ENCODE measurements at regions not wholly inside any gene's neighbourhood (a gene's known extent, or its start where the extent isn't known, plus 50 kb on each side); places are given as distances from the start of the nearest gene placed in this dataset.

DNA sequence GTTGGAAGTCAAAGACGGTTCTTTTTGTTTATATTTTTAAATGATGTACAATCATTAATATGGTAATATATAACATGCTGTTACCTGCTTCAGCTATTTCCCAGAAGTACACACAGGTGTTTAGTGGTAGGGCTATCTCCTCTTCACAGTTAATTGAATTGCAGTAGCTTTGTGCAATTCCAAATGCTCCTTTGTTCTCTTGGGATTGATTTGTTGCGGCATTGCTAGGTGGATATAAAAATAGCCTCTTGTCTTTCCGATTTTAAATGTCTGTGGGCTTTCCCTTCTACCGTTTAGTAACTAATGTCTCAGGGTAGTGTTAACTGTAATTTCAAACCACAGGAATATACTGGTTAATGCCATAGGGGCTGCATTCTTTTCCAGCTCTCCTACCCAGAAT is 307.6 kb upstream of the SLITRK3 start:
- Histone ChIP-seq H2BK5ac (ENCODE audit: low read depth, low read length, poor library complexity, severe bottlenecking) (no peak overlapping the region), H2AK9ac (replicated peaks; ENCODE audit: low read depth, low read length, poor library complexity) (no peak overlapping the region), H3K9me1 (ENCODE audit: insufficient read depth, low read length) (no peaks in the 10 kb centered on the region), H3K4me3 (ENCODE audit: insufficient read depth, low read depth, low read length) (no peak overlapping the region), H3K4ac (ENCODE audit: low read depth, low read length) (no peak overlapping the region), H3K27ac (ENCODE audit: insufficient read depth, low read length) (no peak overlapping the region), H3K14ac (replicated peaks; ENCODE audit: low read depth, low read length) (no peak overlapping the region), H3K9me3 (ENCODE audit: control insufficient read depth, insufficient read depth, low read length) (peaks cover 2% of the 10 kb centered on the region; the same call in 1 of the 2 replicates), H3K4me1 (ENCODE audit: control insufficient read depth, insufficient read depth, low read length) (no peaks in the 10 kb centered on the region), H3K9ac (ENCODE audit: low read depth, low read length) (no peak overlapping the region), H2BK120ac (ENCODE audit: low read depth, low read length) (no peak overlapping the region), H4K8ac (ENCODE audit: low read depth in 2 of 2, low read length in 2 of 2) (no peak overlapping the region), H2BK15ac (ENCODE audit: low read depth, low read length) (no peak overlapping the region), H2AK5ac (ENCODE audit: low read depth, low read length) (no peak overlapping the region), H2AFZ (replicated peaks; ENCODE audit: low read length, poor library complexity) (no peak overlapping the region), H3K18ac (ENCODE audit: low read depth, low read length) (no peak overlapping the region), H3K4me2 (ENCODE audit: low read depth, low read length) (no peak overlapping the region), H4K91ac (ENCODE audit: insufficient read depth, low read depth, low read length) (no peak overlapping the region), H2BK20ac (ENCODE audit: low read depth, low read length) (no peak overlapping the region), H3K27me3 (ENCODE audit: control insufficient read depth, insufficient read depth, low read length) (no peaks in the 10 kb centered on the region), H3K79me1 (ENCODE audit: low read depth in 1 of 2, low read length in 2 of 2) (no peaks in the 10 kb centered on the region), H3K23ac (ENCODE audit: low read depth, low read length) (no peak overlapping the region), H4K20me1 (ENCODE audit: insufficient read depth, low read length) (no peaks in the 10 kb centered on the region), H3K56ac (ENCODE audit: extremely low read depth, insufficient read depth, low read length) (no peak overlapping the region), H4K5ac (ENCODE audit: low read depth, low read length) (no peak overlapping the region), H3K36me3 (ENCODE audit: control insufficient read depth, insufficient read depth, low read length) (no peaks in the 10 kb centered on the region)
- in situ Hi-C loops (cut with MboI; ENCODE audit: low sequenced_read_pairs) (no loop called here), intact Hi-C loops (cut with micrococcal nuclease) (no loop called here), dilution Hi-C loops (cut with HindIII; ENCODE audit: low sequenced_read_pairs, unreplicated experiment) (no loop called here)
- CTCF ChIA-PET, result no interaction called here
- BruUV-seq (replicated peaks), result no TSS peak
- DNase-seq, result no peak
- TF ChIP-seq CTCF (conservative IDR thresholded peaks at IDR 0.05; ENCODE audit: low read depth, low read length) (no peak), FOS (IDR thresholded peaks at IDR 0.05; ENCODE audit: low read depth, low read length) (no peak), MXI1 (IDR thresholded peaks at IDR 0.05; ENCODE audit: borderline replicate concordance, low read depth, low read length) (no peak), NFE2L2 (IDR thresholded peaks at IDR 0.05; ENCODE audit: low read depth, low read length) (no peak), RCOR1 (IDR thresholded peaks at IDR 0.05; ENCODE audit: insufficient replicate concordance, low read length) (no peak), MAZ (IDR thresholded peaks at IDR 0.05; ENCODE audit: borderline replicate concordance, low read depth, low read length) (no peak), BHLHE40 (IDR thresholded peaks at IDR 0.05; ENCODE audit: low read depth, low read length) (no peak), POLR2A (IDR thresholded peaks at IDR 0.05; ENCODE audit: low read depth, low read length) (no peak), RAD21 (IDR thresholded peaks at IDR 0.05; ENCODE audit: low read length) (no peak), RFX5 (IDR thresholded peaks at IDR 0.05; ENCODE audit: low read depth, low read length) (no peak), MAFK (IDR thresholded peaks at IDR 0.05; ENCODE audit: low read depth, low read length) (no peak)
- TF ChIP-seq, protein P1, sequence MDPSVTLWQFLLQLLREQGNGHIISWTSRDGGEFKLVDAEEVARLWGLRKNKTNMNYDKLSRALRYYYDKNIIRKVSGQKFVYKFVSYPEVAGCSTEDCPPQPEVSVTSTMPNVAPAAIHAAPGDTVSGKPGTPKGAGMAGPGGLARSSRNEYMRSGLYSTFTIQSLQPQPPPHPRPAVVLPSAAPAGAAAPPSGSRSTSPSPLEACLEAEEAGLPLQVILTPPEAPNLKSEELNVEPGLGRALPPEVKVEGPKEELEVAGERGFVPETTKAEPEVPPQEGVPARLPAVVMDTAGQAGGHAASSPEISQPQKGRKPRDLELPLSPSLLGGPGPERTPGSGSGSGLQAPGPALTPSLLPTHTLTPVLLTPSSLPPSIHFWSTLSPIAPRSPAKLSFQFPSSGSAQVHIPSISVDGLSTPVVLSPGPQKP (IDR thresholded peaks at IDR 0.05; ENCODE audit: borderline replicate concordance, low read depth, low read length), result no peak
- TF ChIP-seq, protein P2, sequence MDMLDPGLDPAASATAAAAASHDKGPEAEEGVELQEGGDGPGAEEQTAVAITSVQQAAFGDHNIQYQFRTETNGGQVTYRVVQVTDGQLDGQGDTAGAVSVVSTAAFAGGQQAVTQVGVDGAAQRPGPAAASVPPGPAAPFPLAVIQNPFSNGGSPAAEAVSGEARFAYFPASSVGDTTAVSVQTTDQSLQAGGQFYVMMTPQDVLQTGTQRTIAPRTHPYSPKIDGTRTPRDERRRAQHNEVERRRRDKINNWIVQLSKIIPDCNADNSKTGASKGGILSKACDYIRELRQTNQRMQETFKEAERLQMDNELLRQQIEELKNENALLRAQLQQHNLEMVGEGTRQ (IDR thresholded peaks at IDR 0.05; ENCODE audit: low read depth, low read length), result no peak
- no peak for ATAC-seq (ENCODE audit: low read depth)
- POLR2A ChIA-PET (ENCODE audit: unreplicated experiment), result no interaction called here
- no CpG with 5 or more reads among the region's 4 CpGs for WGBS, 2 experiments (ENCODE audit: extremely low coverage in 2 of 2, insufficient read length in 1 of 2)

All from IMR-90 (cell line).